IMR-90 (cell line): ENCODE measurements at regions not wholly inside any gene's neighbourhood (a gene's known extent, or its start where the extent isn't known, plus 50 kb on each side); places are given as distances from the start of the nearest gene placed in this dataset.

Source experiments
- ATAC-seq: fragments of 200-7000 bp; cut with Tn5 transposase; 2 replicates; pipeline ENCODE4 v1.9.1; 2020; ENCODE audit warnings: low read depth, mild to moderate bottlenecking, moderate library complexity
- BruUV-seq: library from RNA; stranded (reverse); fragments of 400-500 nt; replicated peaks from 2 replicates; lab custom pipeline; 2021; lab: Mats Ljungman, UMichigan
- CTCF ChIA-PET: fragments of 300-600 bp; formaldehyde crosslinking; extraction: SDS; loops from one replicate; lab custom pipeline; 2021; ENCODE audit warnings: antibody characterized with exemption; lab: Yijun Ruan, JAX
- POLR2A ChIA-PET: fragments of 300-600 bp; sonication (Branson Sonifier 250); formaldehyde crosslinking; loops from one replicate; lab custom pipeline; 2022; ENCODE audit warnings: antibody characterized with exemption; ENCODE audit not compliant: unreplicated experiment; lab: Charles Lee
- DNase-seq: peaks from one replicate; pipeline ENCODE4 v3.0.0; 2013
- H2AFZ ChIP-seq: replicated peaks from 2 replicates; pipeline ENCODE3; 2013; ENCODE audit warnings: low read length, mild to moderate bottlenecking; ENCODE audit not compliant: poor library complexity
- H2AK5ac ChIP-seq: 2 replicates; pipeline ENCODE4 v1.6.1; 2013; ENCODE audit warnings: low read depth, low read length, inconsistent platforms
- H2AK9ac ChIP-seq: replicated peaks from 2 replicates; pipeline ENCODE3; 2013; ENCODE audit warnings: mild to moderate bottlenecking, low read depth, low read length, moderate library complexity; ENCODE audit not compliant: poor library complexity
- H2BK120ac ChIP-seq: 2 replicates; pipeline ENCODE4 v1.6.1; 2013; ENCODE audit warnings: low read depth, low read length, inconsistent platforms
- H2BK15ac ChIP-seq: 3 replicates; pipeline ENCODE4 v1.6.1; 2013; ENCODE audit warnings: low read depth, low read length, inconsistent platforms
- H2BK20ac ChIP-seq: 2 replicates; pipeline ENCODE4 v1.6.1; 2013; ENCODE audit warnings: low read depth, mild to moderate bottlenecking, inconsistent platforms, low read length, moderate library complexity
- H2BK5ac ChIP-seq: 2 replicates; pipeline ENCODE4 v1.6.1; 2013; ENCODE audit warnings: mild to moderate bottlenecking, low read depth, low read length, inconsistent platforms; ENCODE audit not compliant: poor library complexity, severe bottlenecking
- H3K14ac ChIP-seq: replicated peaks from 2 replicates; pipeline ENCODE4 v1.6.1; 2013; ENCODE audit warnings: low read depth, low read length, inconsistent platforms
- H3K18ac ChIP-seq: 2 replicates; pipeline ENCODE4 v1.6.1; 2013; ENCODE audit warnings: low read depth, low read length, control low read depth
- H3K23ac ChIP-seq: 2 replicates; pipeline ENCODE4 v1.6.1; 2013; ENCODE audit warnings: low read depth, low read length, inconsistent platforms
- H3K27ac ChIP-seq: 2 replicates; pipeline ENCODE4 v1.5.1; 2013; ENCODE audit warnings: mild to moderate bottlenecking, control low read depth, low read length; ENCODE audit not compliant: insufficient read depth
- H3K27me3 ChIP-seq: 2 replicates; pipeline ENCODE4 v1.6.1; 2013; ENCODE audit warnings: low read length; ENCODE audit not compliant: control insufficient read depth, insufficient read depth
- H3K36me3 ChIP-seq: 2 replicates; pipeline ENCODE4 v1.6.1; 2013; ENCODE audit warnings: low read length, mixed read lengths; ENCODE audit not compliant: control insufficient read depth, insufficient read depth
- H3K4ac ChIP-seq: 2 replicates; pipeline ENCODE4 v1.6.1; 2013; ENCODE audit warnings: low read depth, low read length, inconsistent platforms
- H3K4me1 ChIP-seq: 2 replicates; pipeline ENCODE4 v1.6.1; 2013; ENCODE audit warnings: low read length, mixed read lengths; ENCODE audit not compliant: control insufficient read depth, insufficient read depth
- H3K4me2 ChIP-seq: 2 replicates; pipeline ENCODE4 v1.6.1; 2013; ENCODE audit warnings: low read depth, mild to moderate bottlenecking, control low read depth, low read length, moderate library complexity
- H3K4me3 ChIP-seq: 2 replicates; pipeline ENCODE4 v1.5.1; 2013; ENCODE audit warnings: low read depth, mild to moderate bottlenecking, control low read depth, low read length, moderate library complexity; ENCODE audit not compliant: insufficient read depth
- H3K56ac ChIP-seq: 2 replicates; pipeline ENCODE4 v1.6.1; 2013; ENCODE audit warnings: low read length, inconsistent platforms; ENCODE audit not compliant: insufficient read depth; ENCODE audit errors: extremely low read depth
- H3K79me1 ChIP-seq, 2 experiments: 2 replicates each; pipeline ENCODE4 v1.6.1; 2013; ENCODE audit warnings: low read length in 2 of 2, inconsistent platforms in 1 of 2, low read depth in 1 of 2
- H3K9ac ChIP-seq: 2 replicates; pipeline ENCODE4 v1.6.1; 2013; ENCODE audit warnings: low read depth, low read length, control low read depth
- H3K9me1 ChIP-seq: 2 replicates; pipeline ENCODE4 v1.6.1; 2013; ENCODE audit warnings: low read length, inconsistent platforms; ENCODE audit not compliant: insufficient read depth
- H3K9me3 ChIP-seq: 2 replicates; pipeline ENCODE4 v1.6.1; 2013; ENCODE audit warnings: low read length; ENCODE audit not compliant: control insufficient read depth, insufficient read depth
- H4K20me1 ChIP-seq: 2 replicates; pipeline ENCODE4 v1.6.1; 2013; ENCODE audit warnings: low read length, inconsistent platforms; ENCODE audit not compliant: insufficient read depth
- H4K5ac ChIP-seq: 2 replicates; pipeline ENCODE4 v1.6.1; 2013; ENCODE audit warnings: mild to moderate bottlenecking, low read depth, low read length, control low read depth
- H4K8ac ChIP-seq, 2 experiments: 2 replicates each; pipeline ENCODE4 v1.6.1; 2013; ENCODE audit warnings: low read depth in 2 of 2, low read length in 2 of 2, control low read depth in 1 of 2, inconsistent platforms in 1 of 2
- H4K91ac ChIP-seq: 2 replicates; pipeline ENCODE4 v1.6.1; 2013; ENCODE audit warnings: low read depth, low read length, inconsistent platforms; ENCODE audit not compliant: insufficient read depth
- CEBPB ChIP-seq: IDR thresholded peaks from 2 replicates; pipeline ENCODE4 v1.6.1; 2012; ENCODE audit warnings: low read depth, low read length, improper control_type of control experiment
- CHD1 ChIP-seq: IDR thresholded peaks from 2 replicates; pipeline ENCODE4 v1.6.1; 2012; ENCODE audit warnings: low read depth, low read length, improper control_type of control experiment
- MAFK ChIP-seq: IDR thresholded peaks from 2 replicates; pipeline ENCODE4 v1.6.1; 2012; ENCODE audit warnings: low read depth, low read length, improper control_type of control experiment
- NFE2L2 ChIP-seq: fragments of 150-350 bp; IDR thresholded peaks from 2 replicates; pipeline ENCODE4 v1.6.1; 2016; ENCODE audit warnings: low read depth, mild to moderate bottlenecking, low read length
- POLR2A ChIP-seq: IDR thresholded peaks from 2 replicates; pipeline ENCODE4 v1.6.1; 2012; ENCODE audit warnings: mild to moderate bottlenecking, low read depth, low read length
- RAD21 ChIP-seq: IDR thresholded peaks from 2 replicates; pipeline ENCODE4 v1.6.1; 2012; ENCODE audit warnings: low read length, improper control_type of control experiment
- RCOR1 ChIP-seq: IDR thresholded peaks from 2 replicates; pipeline ENCODE4 v1.6.1; 2012; ENCODE audit warnings: mild to moderate bottlenecking, low read length, improper control_type of control experiment; ENCODE audit not compliant: insufficient replicate concordance
- RFX5 ChIP-seq: IDR thresholded peaks from 2 replicates; pipeline ENCODE4 v1.8.0; 2012; ENCODE audit warnings: low read depth, mild to moderate bottlenecking, low read length, moderate library complexity
- WGBS, 2 experiments: methylation state at CpG; one replicate each; pipeline versions ENCODE4 v1.1.5 to v1.1.7; 2013; ENCODE audit warnings: missing lambda C conversion rate in 2 of 2; ENCODE audit not compliant: insufficient read length in 1 of 2; ENCODE audit errors: extremely low coverage in 2 of 2; 5-methylcytosine and 5-hydroxymethylcytosine counted together
- dilution Hi-C: fragments of 300-500 bp; cut with HindIII; formaldehyde crosslinking; loops from one replicate; pipeline ENCODE4 v1.14.3; 2018; ENCODE audit warnings: low sequenced_read_pairs; ENCODE audit not compliant: unreplicated experiment
- in situ Hi-C: fragments of 300-500 bp; cut with MboI; formaldehyde crosslinking; loops from 3 replicates; pipeline ENCODE4 v1.14.3; 2019; ENCODE audit warnings: low sequenced_read_pairs, inconsistent platforms, mixed read lengths
- intact Hi-C: fragments of 100-400 bp; cut with micrococcal nuclease; formaldehyde crosslinking; loops from 2 replicates; pipeline ENCODE4 v1.10.0; 2022
- TF ChIP-seq, protein P1 (sequence below): fragments of 150-350 bp; IDR thresholded peaks from 2 replicates; pipeline ENCODE4 v1.6.1; 2016; ENCODE audit warnings: low read depth, mild to moderate bottlenecking, low read length, moderate library complexity, borderline replicate concordance

DNA sequence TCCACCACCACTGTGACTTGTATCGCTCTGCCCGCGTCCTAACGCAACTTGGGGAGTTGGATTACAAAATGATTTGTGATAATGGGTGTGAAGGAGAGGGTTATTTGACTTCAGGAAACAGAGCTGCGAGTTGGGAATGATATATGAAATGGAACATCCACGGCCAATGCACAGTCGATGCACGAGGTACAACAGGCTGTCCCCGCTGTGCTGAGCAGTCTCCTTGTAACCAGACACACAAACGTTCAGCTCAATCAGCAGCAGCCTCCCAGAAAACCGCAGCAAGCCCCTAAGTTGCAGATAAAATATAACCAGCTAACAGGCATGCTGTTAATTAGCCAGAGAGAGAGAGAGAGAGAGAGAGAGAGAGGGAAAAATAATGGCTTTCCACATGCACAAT, 332.7 kb upstream of the MGMT start:
- Histone ChIP-seq H3K4ac (no peak overlapping the region), H3K36me3 (no peaks in the 10 kb centered on the region), H3K79me1 (no peaks in the 10 kb centered on the region), H3K27me3 (peaks cover 1% of the 10 kb centered on the region; the same call in 1 of the 2 replicates), H3K9me1 (no peaks in the 10 kb centered on the region), H2AK5ac (no peak overlapping the region), H4K8ac (no peak overlapping the region), H3K27ac (no peak overlapping the region), H4K20me1 (no peaks in the 10 kb centered on the region), H2AFZ (no peak overlapping the region), H4K5ac (no peak overlapping the region), H2AK9ac (no peak overlapping the region), H2BK20ac (no peak overlapping the region), H2BK15ac (no peak overlapping the region), H3K4me2 (no peak overlapping the region), H3K9ac (no peak overlapping the region), H3K18ac (no peak overlapping the region), H2BK120ac (no peak overlapping the region), H3K9me3 (peaks cover 14% of the 10 kb centered on the region), H3K23ac (no peak overlapping the region), H2BK5ac (no peak overlapping the region), H3K56ac (no peak overlapping the region; the same call in 1 of the 2 replicates), H3K4me3 (no peak overlapping the region), H3K14ac (no peak overlapping the region), H3K4me1 (no peaks in the 10 kb centered on the region), H4K91ac (no peak overlapping the region)
- DNase-seq (no peak), ATAC-seq (no peak)
- in situ Hi-C loops = no loop called here
- CTCF ChIA-PET = interaction anchor here (0.7 kb wide), 1 partner anchor 637 kb away, joined by 4 read pairs; no protein-coding TSS in a partner anchor
- no CpG with 5 or more reads among the region's 11 CpGs for WGBS, 2 experiments
- no peak for TF ChIP-seq RFX5
- no peak for TF ChIP-seq CHD1
- TF ChIP-seq MAFK = no peak
- no peak for TF ChIP-seq CEBPB
- TF ChIP-seq RAD21 = no peak
- no peak for TF ChIP-seq NFE2L2
- no peak for TF ChIP-seq POLR2A
- TF ChIP-seq, protein P1, sequence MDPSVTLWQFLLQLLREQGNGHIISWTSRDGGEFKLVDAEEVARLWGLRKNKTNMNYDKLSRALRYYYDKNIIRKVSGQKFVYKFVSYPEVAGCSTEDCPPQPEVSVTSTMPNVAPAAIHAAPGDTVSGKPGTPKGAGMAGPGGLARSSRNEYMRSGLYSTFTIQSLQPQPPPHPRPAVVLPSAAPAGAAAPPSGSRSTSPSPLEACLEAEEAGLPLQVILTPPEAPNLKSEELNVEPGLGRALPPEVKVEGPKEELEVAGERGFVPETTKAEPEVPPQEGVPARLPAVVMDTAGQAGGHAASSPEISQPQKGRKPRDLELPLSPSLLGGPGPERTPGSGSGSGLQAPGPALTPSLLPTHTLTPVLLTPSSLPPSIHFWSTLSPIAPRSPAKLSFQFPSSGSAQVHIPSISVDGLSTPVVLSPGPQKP = no peak
- TF ChIP-seq RCOR1 = no peak
- POLR2A ChIA-PET = no interaction called here
- no TSS peak for BruUV-seq
- intact Hi-C loops = no loop called here
- dilution Hi-C loops = no loop called here
